Stimulated activated CD4-positive, alpha-beta T cell treated with anti-CD3 and anti-CD28 coated beads, Interleukin-2, amount 100 ng/mL, for 4 hours (primary cell): ENCODE measurements at regions not wholly inside any gene's neighbourhood (a gene's known extent, or its start where the extent isn't known, plus 50 kb on each side); places are given as distances from the start of the nearest gene placed in this dataset.
A peak's percentile ranks its signal among the peaks of the same experiment; 100 is the strongest.
"Not testable (repeated sequence)": the region's sequence is repeated elsewhere in the genome, so short reads cannot be mapped to it uniquely, and the experiment has no call there.

Experiments used
- DNase-seq: peaks from one replicate; pipeline ENCODE4 v3.0.0-alpha.2; 2020; ENCODE audit warnings: low read depth

DNA sequence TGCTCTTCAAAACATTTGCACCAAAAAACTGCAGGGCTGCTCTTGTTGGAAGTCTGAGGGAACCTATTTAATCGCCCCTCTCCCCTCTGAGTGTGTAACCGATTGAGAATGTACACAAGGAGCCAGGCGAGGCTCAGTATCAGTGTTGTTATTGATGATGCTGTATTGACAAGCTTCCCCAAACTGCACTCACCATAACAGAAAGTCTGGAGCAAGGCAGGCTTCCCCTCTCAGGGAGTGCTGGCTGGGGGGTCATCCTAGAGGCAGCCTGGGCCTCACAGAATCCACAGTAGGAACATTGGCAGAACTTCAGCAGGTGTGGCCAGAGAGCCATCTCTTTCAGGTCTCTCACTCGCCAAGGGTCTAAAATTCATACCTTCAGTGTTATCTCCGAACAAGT lies 58.1 kb upstream of the TUNAR start:
- DNase-seq: no peak

DNA sequence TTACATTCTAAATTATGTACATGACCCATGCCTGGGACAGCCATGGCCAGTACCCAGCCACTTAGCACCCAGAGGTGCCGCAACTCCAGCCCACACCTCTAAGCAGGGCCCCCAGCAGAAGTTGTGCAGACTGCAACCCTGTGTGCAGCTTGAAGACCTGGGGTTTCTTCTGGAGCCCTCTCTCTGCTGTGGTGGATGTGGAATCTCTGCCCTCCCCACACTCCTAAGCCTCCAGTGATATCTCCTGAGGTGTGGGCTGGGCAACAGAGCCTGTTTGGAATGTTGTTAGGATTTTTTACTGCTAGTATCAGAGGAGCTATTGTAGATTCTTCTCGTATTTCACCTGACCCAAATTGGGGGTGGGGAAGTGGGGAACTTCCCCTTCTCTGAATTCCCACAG lies 59.4 kb upstream of the TUNAR start:
- no peak for DNase-seq

DNA sequence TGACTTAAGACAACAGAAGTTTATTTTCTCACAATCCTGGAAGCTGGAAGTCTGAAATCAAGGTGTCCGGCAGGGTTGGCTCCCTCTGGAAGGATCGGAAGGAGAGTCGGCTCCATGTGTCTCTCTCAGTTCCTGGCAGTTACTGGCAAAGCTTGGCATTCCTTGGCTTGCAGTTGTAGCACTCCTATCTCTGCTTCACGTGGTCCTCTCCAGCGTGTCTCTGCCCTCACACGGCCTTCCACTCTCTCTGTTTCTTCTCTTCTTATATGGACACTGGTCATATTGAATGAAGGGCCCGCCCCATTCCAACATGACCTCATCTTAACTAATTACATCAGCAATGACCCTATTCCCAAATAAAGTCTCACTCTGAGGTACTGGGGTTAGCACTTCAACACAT lies 60.1 kb upstream of the TUNAR start:
- DNase-seq: no peak

DNA sequence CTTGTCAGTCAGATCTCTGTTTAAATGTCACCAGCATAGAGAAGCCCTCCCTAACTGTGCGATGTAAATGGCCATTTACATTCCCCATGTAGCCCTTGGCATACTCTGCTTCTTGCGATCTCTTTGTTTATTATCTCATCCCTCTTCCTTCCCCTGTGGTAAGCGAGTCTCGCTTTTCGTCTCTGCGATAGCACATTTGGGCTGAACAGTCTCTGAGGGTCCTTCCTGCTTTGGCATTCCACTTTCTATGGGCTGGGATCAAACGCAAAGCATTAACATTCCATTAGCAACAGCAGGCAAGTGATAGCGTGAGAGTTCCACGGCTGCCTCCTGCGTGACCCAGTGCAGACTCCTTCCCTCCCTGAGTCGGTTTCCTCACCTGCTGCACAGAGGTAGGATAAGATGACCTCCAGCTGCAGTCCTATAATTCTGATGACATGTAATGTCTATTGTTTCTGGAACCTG lies 61.4 kb upstream of the TUNAR start:
- DNase-seq: no peak

DNA sequence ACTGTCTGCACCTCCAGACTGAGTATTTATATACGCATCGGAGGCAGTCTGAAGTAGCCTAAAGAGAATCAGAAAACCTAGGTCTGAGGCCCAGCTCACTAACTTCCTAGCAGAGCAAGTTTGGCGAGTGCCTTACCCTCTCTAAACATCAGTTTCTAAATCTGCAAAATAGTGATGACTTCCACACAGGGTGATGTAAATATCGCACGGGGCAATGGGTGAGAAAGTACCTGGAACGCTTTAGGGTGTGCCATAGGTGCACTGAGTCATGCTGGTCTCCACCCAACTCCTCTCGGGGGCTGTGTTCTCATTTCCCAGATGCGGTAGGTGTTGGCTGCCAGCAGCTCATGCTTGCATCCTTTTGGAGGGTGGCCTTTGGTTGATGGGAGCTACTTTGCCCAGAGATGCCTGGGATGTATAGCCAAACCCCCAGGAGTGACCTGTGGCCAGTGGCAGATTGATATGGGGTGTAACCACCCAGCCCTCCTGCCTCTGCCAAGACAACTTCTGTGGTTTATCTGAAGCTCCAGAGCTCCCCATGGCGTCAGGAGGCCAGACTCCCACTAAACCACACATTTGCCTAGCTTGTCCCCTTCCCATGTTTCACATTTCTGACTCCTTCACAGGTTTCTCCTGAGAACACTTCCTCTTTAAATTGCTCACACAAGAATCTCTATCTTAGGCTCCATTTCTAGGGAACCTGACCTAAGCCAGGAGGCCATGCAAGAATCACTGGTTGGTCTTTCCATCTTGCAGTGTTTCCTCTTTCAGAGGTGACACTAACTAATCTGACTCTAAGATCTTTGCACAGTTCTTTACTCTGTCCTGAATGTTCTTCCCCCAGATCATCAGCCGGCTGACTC lies 62.0 kb upstream of the TUNAR start:
- no peak for DNase-seq

DNA sequence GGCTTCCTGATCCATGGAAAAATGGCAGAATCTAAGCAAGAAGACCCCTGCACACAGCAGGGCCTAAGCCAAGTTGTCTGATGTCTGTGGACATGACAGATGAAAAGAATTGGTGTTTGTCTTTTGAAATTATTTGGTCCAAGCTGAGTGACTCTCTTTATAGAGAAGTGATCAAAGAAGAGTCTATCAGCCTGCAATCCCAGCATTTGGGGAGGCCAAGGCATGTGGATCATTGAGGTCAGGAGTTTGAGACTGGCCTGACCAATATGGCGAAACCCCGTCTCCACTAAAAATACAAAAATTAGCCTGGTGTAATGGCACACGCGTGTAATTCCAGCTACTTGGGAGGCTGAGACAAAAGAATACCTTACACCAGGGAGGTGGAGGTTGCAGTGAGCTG lies 64.8 kb upstream of the TUNAR start:
- DNase-seq: no peak

DNA sequence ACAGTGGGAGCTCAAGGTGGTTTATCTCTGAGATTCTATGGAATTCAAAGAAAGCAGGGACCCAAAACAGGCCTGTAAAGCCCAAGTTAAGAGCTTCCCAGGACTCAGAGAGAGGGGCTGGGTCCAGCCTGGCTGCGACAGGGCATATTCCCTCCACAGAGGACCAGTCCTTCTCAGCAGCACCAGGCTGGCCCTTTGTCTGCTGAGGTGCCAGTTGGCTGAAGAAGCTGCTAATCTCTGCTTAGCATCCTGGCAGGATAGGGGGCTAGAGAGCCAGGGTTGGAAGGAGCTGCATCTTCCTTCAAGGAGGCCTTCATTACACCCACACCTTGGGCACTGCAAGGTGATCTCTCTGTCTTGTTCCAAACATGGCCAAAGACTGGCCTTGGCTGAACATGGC lies 68.3 kb upstream of the TUNAR start:
- DNase-seq: no peak

DNA sequence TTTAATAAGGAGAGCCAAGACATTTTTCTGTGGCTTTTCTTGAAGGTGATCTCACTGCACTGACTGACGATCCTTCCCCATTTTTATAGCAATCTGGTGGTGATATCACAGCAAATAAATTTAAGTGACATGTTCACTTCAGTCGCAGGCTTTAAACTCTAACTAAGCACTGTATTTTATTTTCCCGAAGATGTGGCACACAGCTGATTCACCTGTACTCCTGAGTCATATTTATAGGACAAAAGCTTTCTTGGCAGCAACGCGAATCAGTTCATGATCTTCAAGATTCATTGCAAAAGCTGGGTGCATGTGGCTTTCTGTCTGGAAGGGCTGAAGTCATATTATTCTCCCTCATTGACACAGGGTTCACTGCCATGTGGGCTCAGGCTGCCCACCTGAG lies 79.8 kb upstream of the TUNAR start:
- DNase-seq: no peak

DNA sequence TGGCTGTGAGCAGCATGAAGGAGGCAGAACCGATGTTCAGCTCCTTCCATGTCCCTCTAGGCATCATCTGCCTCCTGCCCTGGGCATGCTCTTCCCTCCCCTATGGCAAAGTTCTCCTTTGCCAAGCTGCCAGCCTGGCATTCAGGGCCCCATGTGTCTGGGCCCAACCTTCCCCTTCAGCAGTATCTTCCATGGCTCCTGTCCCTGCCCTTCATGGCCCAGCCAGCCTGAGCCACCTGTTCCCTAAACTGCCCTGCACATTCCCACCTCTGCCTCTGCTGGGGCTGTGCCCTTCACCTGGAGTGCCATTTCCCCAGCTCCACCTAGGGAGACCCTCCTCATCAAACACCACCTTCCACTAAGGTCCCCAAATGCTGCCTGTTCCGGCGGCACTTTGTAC lies 74.0 kb upstream of the TCL1A start:
- no peak for DNase-seq

DNA sequence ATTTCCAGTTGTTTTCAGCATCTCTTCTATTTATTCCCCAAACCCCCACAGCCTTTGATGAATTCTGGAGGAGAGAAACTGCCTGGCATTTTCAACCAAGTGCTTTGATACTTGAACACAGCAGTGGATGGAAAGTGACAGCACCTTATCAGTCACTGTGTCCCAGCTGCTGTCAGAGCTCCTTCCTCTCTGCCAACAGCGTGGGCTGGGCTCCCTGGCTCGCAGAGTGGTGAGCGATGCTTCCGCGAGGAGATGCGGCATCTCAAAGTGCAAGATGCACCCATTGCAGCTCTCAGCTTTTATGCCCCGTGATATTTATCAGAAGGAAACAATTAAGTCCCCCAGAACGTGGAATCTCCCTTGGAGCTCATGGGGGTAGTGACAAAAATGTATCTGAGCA lies 72.6 kb upstream of the TCL1A start:
- no peak for DNase-seq

DNA sequence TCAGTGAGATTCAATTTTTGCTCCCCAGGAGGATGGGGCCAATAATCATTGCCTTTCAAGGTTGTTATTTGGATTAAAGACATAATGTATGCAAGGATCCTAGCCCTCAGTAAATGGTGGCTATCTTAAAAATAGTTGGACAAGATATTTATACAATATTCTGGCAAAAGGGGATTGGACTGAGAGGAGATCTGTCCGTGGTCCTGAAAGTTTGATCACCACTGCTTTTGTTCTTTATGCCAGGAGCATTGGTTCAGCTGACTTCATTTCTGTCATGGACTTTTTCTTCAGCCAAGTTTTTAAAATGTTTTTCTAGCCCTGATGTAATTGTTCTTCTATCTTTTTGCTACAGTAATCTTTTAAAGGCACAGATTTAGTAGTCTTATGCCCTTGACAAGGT lies 70.2 kb upstream of the TCL1A start:
- no peak for DNase-seq

DNA sequence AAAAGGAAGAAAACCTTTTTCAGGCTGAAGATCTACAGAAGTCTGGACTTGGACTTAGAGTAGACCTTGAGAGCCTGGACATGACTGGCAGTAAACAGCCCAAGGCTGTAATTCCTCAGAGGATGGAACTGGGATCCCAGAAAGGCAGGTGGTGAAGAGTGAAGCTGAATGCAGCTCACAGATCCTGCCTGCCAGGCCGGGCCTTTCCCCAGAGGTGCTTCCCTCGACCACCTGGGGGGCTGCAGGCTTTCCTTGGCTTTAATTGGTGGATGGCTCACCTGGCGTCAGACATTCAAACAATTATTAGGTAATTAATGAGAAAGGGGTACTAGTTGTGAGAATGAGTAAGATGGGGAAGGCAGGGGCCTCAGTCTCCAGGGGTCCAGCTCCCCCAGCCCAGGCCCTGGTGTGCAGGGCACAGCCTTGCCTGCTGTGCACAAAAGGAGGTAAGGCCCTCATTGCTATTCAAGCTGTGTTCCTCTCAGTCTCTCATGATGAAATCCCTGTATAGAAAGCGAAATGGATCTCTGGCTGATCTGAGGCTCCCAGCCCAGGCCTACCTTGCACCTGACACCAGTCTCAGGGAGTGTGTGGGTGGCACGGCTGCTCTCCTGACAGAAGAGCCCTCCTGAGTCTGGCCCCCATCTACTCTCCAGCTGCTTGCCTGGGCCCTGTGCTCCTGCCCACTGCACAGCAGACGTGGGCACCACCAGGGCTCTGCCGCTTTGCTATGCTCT lies 63.0 kb upstream of the TCL1A start:
- no peak for DNase-seq

DNA sequence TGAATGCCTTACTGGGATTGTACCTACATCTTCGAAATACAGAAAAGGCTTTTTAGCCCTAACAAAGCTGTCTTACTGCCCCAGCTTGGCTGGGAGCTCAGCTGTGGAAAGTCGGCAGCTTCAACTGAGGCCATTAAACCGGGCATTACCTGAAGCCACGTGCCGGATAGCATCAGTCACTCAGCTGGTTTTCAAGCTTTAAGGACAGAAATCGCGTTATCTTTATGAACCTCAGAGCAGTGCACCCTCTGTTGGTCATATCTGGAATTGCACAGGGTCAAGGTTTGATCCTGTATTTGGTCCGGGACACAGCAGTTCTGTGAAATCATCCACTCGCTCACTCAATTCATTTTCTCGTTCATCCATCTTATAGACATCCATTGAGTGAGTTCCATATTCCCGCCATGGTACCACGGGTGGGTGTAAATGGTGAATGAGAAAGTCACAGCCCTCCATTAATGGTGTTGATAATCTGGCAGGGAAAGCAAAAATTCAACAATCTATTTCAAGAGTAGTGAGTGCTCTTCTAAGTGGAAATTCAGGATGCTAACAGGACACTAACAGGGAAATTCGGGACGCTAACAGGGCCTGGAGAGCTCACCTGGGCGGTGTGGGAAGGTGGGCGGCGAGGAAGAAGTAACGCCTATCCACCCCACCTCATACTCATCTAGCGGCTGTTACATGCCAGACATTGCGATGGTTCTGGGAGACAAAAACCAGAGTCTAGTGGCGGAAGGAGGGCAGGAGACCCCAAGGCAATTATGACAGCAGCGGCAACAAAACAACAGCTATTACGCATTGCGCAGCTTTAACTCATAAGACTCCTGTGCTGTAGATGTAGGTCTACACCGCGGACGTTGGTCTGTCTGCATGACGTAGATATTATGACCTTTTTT lies 60.6 kb upstream of the TCL1A start:
- DNase-seq: peak; percentile 29

DNA sequence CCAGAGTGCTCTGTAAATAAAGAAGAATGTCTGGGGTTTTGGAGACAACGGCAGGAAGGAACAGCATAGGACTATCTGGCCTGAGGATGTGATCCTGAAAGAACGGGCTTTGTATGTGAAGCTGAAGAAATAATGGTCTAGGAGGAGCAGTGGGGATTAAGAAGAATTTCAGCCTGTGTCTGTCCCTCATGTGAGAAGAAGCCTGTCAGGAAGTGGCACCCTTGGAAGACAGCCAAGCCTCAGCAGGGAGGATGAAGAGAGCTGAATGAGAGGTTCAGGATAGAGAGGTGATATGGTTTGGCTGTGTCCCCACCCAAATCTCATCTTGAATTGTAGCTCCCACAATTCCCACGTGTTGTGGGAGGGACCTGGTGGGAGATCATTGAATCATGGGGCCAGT lies 56.9 kb upstream of the TCL1A start:
- no peak for DNase-seq

DNA sequence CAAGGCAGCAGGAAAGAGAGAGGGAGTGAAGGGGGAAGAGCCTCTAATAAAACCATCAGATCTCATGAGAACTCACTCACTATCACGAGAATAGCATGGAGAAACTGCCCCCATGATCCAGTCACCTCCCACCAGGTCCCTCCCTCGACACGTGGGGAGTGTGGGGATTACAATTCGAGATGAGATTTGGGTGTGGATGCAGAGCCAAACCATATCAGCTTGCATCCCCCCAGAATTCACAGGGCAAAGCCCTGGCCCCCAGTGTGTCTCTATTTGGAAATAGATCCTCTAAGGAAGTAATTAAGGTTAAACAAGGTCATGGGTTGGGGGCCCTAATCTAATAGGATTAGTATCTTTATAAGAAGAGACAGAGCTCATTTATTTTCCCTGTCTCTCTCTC lies 56.1 kb upstream of the TCL1A start:
- no peak for DNase-seq

DNA sequence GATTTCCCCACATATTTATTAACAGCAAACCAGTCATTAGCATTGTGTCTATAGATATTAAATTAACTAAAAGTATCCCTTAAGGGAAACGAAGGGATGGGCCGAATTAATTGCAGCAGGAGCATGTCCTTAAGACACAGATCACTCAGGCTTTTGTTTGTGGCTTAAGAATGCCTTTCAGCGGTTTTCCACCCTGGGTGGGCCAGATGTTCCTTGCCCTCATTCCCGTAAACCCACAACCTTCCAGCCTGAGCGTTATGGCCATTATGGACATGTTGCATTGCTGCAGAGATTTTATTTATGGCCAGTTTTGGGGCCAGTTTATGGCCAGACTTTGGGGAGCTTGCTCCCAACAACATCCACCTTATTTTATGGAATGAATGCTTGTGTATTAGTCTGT lies 55.5 kb upstream of the TCL1A start:
- not testable (repeated sequence) for DNase-seq

DNA sequence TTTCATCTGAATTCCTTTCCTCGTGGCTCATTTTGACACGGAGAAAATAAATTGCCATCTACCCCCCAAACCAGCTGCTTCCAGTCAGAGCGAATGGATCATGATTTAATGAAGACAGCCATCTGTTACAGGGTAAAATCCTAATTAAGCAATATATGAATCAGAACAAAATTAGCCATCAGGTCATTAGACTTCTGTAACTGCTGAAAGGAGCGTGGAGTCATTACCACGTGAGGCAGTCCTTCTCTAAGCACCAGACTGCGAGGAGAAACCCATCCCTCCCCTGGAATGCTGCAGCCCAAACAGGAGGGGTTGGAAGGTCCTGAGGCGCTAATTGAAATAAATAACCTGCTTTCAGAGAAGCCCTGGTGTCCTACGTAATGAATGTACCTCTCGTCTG lies 51.1 kb upstream of the TCL1A start:
- DNase-seq: no peak

DNA sequence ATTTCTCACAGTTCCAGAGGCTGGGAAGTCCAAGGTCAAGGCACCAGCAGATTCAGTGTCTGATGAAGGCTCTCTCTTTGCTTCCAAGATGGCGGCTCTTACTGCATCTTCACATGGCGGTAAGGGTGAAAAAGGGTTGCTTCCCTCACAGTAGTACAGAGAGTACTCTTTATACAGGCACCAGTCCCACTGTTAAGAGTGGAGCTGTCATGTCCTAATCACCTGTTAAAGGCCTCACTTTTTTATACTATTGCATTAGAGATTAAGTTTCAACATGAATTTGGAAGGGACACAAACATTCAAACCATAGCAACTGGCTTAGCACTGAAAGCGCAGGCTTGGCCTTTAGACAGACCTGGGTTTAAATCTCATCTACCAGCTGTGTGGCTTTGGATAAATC lies 50.0 kb upstream of the TCL1A start:
- DNase-seq: no peak
